Activated T-cell treated with anti-CD3 and anti-CD28 coated beads, Interleukin-2, amount 50 U/mL, for 4 hours (primary cell): ENCODE measurements at regions not wholly inside any gene's neighbourhood (a gene's known extent, or its start where the extent isn't known, plus 50 kb on each side); places are given as distances from the start of the nearest gene placed in this dataset.
A peak's percentile ranks its signal among the peaks of the same experiment; 100 is the strongest.
"Not testable (repeated sequence)": the region's sequence is repeated elsewhere in the genome, so short reads cannot be mapped to it uniquely, and the experiment has no call there.

Experiments used
- ATAC-seq, 2 donors: fragments of 200-7000 bp; cut with Tn5 transposase; one replicate each; pipeline ENCODE4 v1.10.0; 2021
- DNase-seq: peaks from one replicate; pipeline ENCODE4 v3.0.0-alpha.2; 2020
- H3K27me3 Mint-ChIP-seq: one replicate; pipeline ENCODE4 v1.8.0; 2021; ENCODE audit warnings: low read depth, mixed read lengths
- H3K36me3 Mint-ChIP-seq: one replicate; pipeline ENCODE4 v1.8.0; 2022; ENCODE audit warnings: mixed read lengths; ENCODE audit not compliant: insufficient read depth
- H3K4me1 Mint-ChIP-seq: one replicate; pipeline ENCODE4 v1.8.0; 2021; ENCODE audit warnings: low read depth, mixed read lengths
- H3K4me3 Mint-ChIP-seq: one replicate; pipeline ENCODE4 v1.8.0; 2021; ENCODE audit warnings: mild to moderate bottlenecking, moderate library complexity, mixed read lengths
- H3K9me3 Mint-ChIP-seq: one replicate; pipeline ENCODE4 v1.8.0; 2021; ENCODE audit warnings: mixed read lengths

DNA sequence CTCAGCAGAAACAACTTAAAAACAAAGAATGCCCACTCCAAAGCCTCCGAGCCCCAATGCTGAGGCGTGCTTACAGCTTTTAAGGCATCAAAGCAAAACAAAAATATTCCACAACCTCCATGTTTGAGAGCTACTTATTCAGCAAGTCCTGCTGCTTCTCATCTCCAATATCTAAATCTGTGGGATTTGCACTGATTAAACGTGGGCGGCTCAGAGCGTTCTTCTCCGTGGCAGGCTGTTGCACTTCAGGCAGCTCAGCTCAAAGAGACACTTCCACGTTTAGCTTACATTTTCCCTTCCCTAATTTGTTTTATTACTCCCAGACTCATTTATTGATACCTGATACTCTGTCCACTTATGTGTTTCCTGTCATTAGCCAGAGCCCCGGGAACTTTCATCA is 282.6 kb upstream of the MCTP2 start:
- Mint-ChIP-seq H3K4me1 (no peaks in the 10 kb centered on the region), H3K4me3 (no peak overlapping the region), H3K36me3 (no peaks in the 10 kb centered on the region), H3K9me3 (no peaks in the 10 kb centered on the region), H3K27me3 (peaks cover 4% of the 10 kb centered on the region)
- ATAC-seq (no peak), DNase-seq (no peak)

DNA sequence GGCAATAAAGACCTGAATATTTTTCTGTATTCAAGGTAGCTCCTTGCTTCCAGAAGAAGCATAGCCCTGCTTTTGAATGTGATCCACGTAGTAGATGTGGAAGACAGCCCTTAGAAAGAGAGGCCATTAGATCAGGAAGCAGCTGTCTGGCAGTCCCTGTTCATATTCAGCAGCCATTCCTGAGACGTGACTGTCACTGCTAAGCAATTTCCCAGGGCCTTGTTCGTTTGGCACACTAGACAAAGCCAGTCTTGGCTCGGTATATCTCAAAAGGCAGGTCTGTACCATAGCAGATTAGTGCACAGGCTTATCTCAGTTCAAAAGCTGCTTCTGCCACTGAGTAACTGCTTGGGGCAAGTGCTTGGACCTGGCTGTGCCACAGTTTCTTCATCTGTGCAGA is 287.8 kb upstream of the MCTP2 start:
- H3K36me3 Mint-ChIP-seq, result no peaks in the 10 kb centered on the region
- no peak overlapping the region for H3K4me3 Mint-ChIP-seq
- peaks cover 1% of the 10 kb centered on the region for H3K27me3 Mint-ChIP-seq
- ATAC-seq, result no peak
- no peaks in the 10 kb centered on the region for H3K4me1 Mint-ChIP-seq
- H3K9me3 Mint-ChIP-seq, result no peaks in the 10 kb centered on the region
- DNase-seq, result no peak

GRCh38 chr15:93942269-93942694 is 289.1 kb upstream of the MCTP2 start:
- Mint-ChIP-seq H3K9me3 (no peaks in the 10 kb centered on the region), H3K4me3 (no peak overlapping the region), H3K4me1 (no peaks in the 10 kb centered on the region), H3K27me3 (peaks cover 1% of the 10 kb centered on the region), H3K36me3 (no peaks in the 10 kb centered on the region)
- ATAC-seq, result no peak
- no peak for DNase-seq

- no peak overlapping the region for H3K4me3 Mint-ChIP-seq
- H3K36me3 Mint-ChIP-seq, result no peaks in the 10 kb centered on the region
- no peak for ATAC-seq
- peaks cover 1% of the 10 kb centered on the region for H3K27me3 Mint-ChIP-seq
- DNase-seq, result no peak
- H3K4me1 Mint-ChIP-seq, result no peaks in the 10 kb centered on the region
- H3K9me3 Mint-ChIP-seq, result no peaks in the 10 kb centered on the region
Observed at GRCh38 chr15:93941697-93942096, 289.7 kb upstream of the MCTP2 start.

- H3K9me3 Mint-ChIP-seq, result no peaks in the 10 kb centered on the region
- H3K4me3 Mint-ChIP-seq, result no peak overlapping the region
- H3K4me1 Mint-ChIP-seq, result no peaks in the 10 kb centered on the region
- no peaks in the 10 kb centered on the region for H3K36me3 Mint-ChIP-seq
- no peak for ATAC-seq
- H3K27me3 Mint-ChIP-seq, result peaks cover 1% of the 10 kb centered on the region
- no peak for DNase-seq
Observed at GRCh38 chr15:93940226-93940625, 291.1 kb upstream of the MCTP2 start.

DNA sequence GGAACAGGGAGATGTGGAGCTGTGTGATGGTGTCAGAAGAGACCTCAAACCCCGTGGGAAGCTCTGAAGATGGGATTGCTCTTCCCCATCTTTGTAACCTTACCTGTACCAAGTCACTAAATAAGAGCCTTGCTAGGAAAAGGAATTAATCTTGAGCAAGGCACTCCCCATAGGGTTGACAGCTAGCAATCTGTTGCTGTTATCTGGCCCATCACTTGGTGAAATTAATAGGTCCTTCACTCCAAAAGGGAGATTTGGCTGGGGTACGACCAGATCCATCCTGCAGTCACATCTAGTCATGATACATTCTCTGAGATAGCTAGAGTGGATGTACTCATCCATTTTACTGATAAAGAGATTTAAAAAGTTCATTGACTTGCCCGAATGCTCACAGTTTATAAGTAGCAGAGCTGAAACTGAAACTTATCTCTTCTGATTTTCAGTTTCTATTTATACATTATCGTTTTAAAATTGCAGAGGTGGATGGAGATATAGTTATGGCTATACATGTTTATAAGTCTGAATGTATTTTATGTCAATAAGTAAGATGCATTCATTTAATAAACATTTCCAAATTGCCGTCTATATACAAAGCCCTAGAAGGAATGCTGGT is 299.1 kb upstream of the MCTP2 start:
- no peak for DNase-seq
- Mint-ChIP-seq H3K9me3 (no peaks in the 10 kb centered on the region), H3K27me3 (no peaks in the 10 kb centered on the region), H3K4me3 (peak overlapping the region; percentile 7), H3K4me1 (peaks cover 8% of the 10 kb centered on the region), H3K36me3 (no peaks in the 10 kb centered on the region)
- ATAC-seq, result no peak

GRCh38 chr15:93929375-93930094 is 301.8 kb upstream of the MCTP2 start:
- peaks cover 2% of the 10 kb centered on the region for H3K27me3 Mint-ChIP-seq
- no peaks in the 10 kb centered on the region for H3K9me3 Mint-ChIP-seq
- H3K4me3 Mint-ChIP-seq, result no peak overlapping the region
- no peaks in the 10 kb centered on the region for H3K36me3 Mint-ChIP-seq
- DNase-seq, result no peak
- ATAC-seq, result no peak
- H3K4me1 Mint-ChIP-seq, result peaks cover 8% of the 10 kb centered on the region

- H3K4me1 Mint-ChIP-seq, result no peaks in the 10 kb centered on the region
- H3K36me3 Mint-ChIP-seq, result no peaks in the 10 kb centered on the region
- no peak for DNase-seq
- ATAC-seq, result no peak
- H3K9me3 Mint-ChIP-seq, result peaks cover 13% of the 10 kb centered on the region
- H3K27me3 Mint-ChIP-seq, result peaks cover 2% of the 10 kb centered on the region
- H3K4me3 Mint-ChIP-seq, result no peak overlapping the region
Observed at GRCh38 chr15:93920204-93920603, 311.2 kb upstream of the MCTP2 start.

- not testable (repeated sequence) for H3K4me3 Mint-ChIP-seq, H3K36me3 Mint-ChIP-seq
- H3K9me3 Mint-ChIP-seq, result peaks cover 13% of the 10 kb centered on the region
Observed at GRCh38 chr15:93918801-93919200, 312.6 kb upstream of the MCTP2 start.

GRCh38 chr15:93917181-93917580 is 314.2 kb upstream of the MCTP2 start:
- Mint-ChIP-seq H3K9me3 (peaks cover 3% of the 10 kb centered on the region), H3K36me3 (no peaks in the 10 kb centered on the region), H3K4me1 (no peaks in the 10 kb centered on the region), H3K4me3 (no peak overlapping the region), H3K27me3 (peaks cover 2% of the 10 kb centered on the region)
- DNase-seq, result no peak
- no peak for ATAC-seq

More at GRCh38 chr15:93918801-93919200, 312.6 kb upstream of the MCTP2 start:
- H3K4me1 Mint-ChIP-seq, H3K27me3 Mint-ChIP-seq, DNase-seq, ATAC-seq: not testable (repeated sequence)

DNA sequence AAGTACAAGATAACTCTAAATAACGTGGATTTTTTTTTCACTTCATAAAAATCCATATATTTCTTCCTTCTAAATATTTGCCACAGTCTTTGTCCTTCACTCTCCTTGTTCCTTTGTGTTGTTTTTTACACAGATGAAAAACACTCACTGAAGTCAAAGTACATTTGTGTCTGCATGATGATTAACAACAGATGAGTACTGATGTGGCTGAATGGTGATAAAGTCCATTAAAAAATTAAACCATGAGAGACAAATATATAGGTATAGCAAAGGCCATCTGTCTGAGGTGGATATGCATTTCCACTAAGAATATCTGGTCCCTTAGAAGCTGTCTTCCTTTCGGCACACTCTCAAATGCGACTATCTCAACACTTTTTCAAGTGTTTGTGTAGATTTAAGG is 317.5 kb upstream of the MCTP2 start:
- H3K4me1 Mint-ChIP-seq, result no peaks in the 10 kb centered on the region
- DNase-seq (no peak), ATAC-seq (no peak)
- no peaks in the 10 kb centered on the region for H3K9me3 Mint-ChIP-seq
- H3K36me3 Mint-ChIP-seq, result no peaks in the 10 kb centered on the region
- H3K27me3 Mint-ChIP-seq, result peaks cover 2% of the 10 kb centered on the region
- H3K4me3 Mint-ChIP-seq, result no peak overlapping the region

DNA sequence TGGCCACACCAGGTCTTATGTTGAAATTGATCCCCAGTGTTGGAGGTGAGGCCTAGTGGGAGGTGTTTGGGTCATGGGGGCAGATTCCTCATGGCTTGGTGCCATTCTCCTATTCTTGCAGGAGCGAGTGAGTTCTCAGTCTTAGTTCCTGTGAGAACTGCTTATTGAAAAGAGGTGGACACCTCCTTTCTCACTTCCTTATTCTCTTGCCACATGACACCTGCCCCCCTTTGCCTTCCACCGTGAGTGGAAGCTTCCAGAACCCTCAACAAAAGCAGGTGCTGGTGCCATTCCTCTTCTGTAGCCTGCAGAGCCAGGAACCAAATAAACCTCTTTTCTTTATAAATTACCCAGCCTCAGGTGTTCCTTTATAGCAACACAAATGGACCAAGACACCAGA is 318.1 kb upstream of the MCTP2 start:
- no peaks in the 10 kb centered on the region for H3K4me1 Mint-ChIP-seq
- H3K27me3 Mint-ChIP-seq, result peaks cover 2% of the 10 kb centered on the region
- H3K4me3 Mint-ChIP-seq, result no peak overlapping the region
- DNase-seq, result no peak
- H3K36me3 Mint-ChIP-seq, result no peaks in the 10 kb centered on the region
- no peak for ATAC-seq
- H3K9me3 Mint-ChIP-seq, result no peaks in the 10 kb centered on the region

GRCh38 chr15:93900476-93901400 is 330.6 kb upstream of the MCTP2 start:
- H3K9me3 Mint-ChIP-seq, result no peaks in the 10 kb centered on the region
- H3K27me3 Mint-ChIP-seq, result peaks cover 4% of the 10 kb centered on the region
- no peak for DNase-seq
- H3K4me1 Mint-ChIP-seq, result no peaks in the 10 kb centered on the region
- no peak overlapping the region for H3K4me3 Mint-ChIP-seq
- no peak for ATAC-seq
- H3K36me3 Mint-ChIP-seq, result no peaks in the 10 kb centered on the region

- no peaks in the 10 kb centered on the region for H3K9me3 Mint-ChIP-seq
- no peaks in the 10 kb centered on the region for H3K4me1 Mint-ChIP-seq
- no peaks in the 10 kb centered on the region for H3K36me3 Mint-ChIP-seq
- DNase-seq, result no peak
- no peak overlapping the region for H3K4me3 Mint-ChIP-seq
- no peak for ATAC-seq
- peaks cover 4% of the 10 kb centered on the region for H3K27me3 Mint-ChIP-seq
Observed at GRCh38 chr15:93899817-93900216, 331.5 kb upstream of the MCTP2 start.
